GM13977 (cell line): ENCODE measurements at regions not wholly inside any gene's neighbourhood (a gene's known extent, or its start where the extent isn't known, plus 50 kb on each side); places are given as distances from the start of the nearest gene placed in this dataset.

ENCODE experiments used
- DNase-seq: peaks from one replicate; pipeline ENCODE4 v3.0.0; 2012; ENCODE audit warnings: low spot score
- CTCF ChIP-seq: IDR thresholded peaks from 2 replicates; pipeline ENCODE4 v1.5.1; 2012; ENCODE audit warnings: mild to moderate bottlenecking, control low read depth; ENCODE audit not compliant: insufficient read depth; ENCODE audit errors: extremely low read depth, missing control alignments
- in situ Hi-C: fragments of 300-500 bp; cut with MboI; formaldehyde crosslinking; loops from one replicate; pipeline ENCODE4 v1.12.0; 2022; ENCODE audit warnings: low sequenced_read_pairs, low pct_unique_long_range_greater_than_20kb, mixed read lengths, inconsistent platforms; ENCODE audit not compliant: unreplicated experiment

DNA sequence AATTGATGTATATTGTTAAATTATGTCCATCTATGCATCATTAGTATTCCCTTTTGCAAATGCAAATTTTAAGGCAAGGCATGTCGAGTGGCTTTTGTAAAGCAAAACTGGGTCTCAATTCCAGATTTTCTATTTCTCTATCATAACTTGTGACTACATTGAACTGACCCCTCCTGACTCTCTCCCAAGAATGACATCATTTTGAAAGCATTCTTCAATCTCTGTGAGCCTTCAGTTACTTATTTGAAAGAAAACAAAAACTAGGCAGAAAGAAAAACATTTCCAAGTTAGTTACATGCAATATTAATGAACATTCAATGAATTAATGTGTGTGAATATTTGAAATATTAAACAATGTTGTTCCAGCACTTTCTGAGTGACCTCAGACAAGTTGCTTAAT, 314.3 kb upstream of the CLNK start:
- DNase-seq: no peak
- in situ Hi-C loops: no loop called here
- TF ChIP-seq CTCF: no peak

DNA sequence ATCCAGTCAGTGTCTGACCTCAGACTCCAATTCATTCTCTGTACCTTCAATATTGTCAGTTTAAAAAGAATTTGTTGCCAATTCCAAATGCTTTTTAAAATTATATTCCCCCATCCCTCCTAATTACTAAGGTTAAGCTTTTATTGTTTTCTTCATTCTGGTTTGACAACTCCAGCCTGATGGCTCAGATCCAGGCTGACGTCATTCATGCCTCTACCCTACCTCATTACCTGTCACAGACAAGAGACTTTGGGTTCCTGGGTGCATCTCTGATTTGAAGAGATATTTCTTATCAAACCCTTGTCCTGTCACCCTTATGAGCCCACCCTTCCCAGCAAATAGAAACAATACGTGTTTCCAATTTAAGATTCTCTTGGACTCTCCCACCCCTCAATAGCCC, 300.2 kb upstream of the CLNK start:
- DNase-seq: no peak
- TF ChIP-seq CTCF: no peak
- in situ Hi-C loops: no loop called here

DNA sequence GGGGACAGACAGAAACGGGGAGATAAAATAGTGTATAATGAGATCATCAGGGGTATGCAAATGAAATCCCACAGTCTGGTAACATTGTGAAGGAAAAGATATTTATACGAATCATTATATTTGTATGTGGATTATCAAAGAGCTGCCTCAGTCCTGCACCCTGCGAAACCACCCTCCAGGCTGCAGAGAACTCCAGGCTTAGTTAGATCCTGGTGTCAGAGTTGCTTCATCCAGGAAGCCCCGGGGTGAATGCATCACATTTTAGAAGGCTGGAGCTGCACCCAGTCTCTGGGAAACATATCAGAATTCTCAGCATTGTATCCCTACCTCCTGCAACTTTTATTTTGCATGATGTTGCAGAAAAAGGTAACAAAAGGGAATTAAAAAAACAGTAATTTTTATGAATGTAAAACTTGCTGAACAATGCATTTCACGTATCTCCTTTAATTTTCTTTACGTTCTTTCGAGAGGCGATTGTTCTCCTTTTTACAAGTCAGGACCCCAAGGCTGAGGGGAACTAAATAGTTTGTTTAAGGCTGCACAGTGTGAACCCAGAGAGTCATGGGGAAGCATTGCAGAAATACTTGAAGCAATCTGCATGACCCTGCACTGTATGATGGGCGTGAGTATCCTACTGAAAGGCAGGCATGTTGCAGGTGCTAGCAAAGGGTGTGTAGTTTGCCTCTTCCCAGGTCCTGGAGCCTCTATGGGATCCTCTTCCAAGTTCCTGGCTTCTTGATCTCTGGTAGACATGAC, 299.5 kb upstream of the CLNK start:
- no peak for TF ChIP-seq CTCF
- no peak for DNase-seq
- in situ Hi-C loops: no loop called here

DNA sequence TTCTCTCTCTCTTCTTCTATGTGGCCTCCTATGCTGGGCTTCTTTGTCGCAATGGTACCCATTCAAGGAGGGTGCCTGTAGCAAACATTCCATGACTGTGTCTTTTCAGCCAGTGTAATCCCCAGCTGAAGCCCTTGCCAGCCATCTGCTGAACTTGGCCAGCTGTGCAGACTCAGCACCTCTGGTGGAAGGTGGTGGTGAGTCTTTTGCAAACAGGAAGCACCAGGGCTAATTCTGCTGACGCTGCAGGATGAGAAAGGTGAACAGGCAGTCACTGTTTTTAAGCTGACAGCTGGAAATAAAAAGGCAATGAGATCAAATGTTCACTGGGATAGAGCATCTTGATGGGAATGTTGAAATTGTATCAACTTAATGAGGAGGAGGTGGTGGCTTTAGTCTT, 298.7 kb upstream of the CLNK start:
- no peak for TF ChIP-seq CTCF
- DNase-seq: no peak
- in situ Hi-C loops: no loop called here

DNA sequence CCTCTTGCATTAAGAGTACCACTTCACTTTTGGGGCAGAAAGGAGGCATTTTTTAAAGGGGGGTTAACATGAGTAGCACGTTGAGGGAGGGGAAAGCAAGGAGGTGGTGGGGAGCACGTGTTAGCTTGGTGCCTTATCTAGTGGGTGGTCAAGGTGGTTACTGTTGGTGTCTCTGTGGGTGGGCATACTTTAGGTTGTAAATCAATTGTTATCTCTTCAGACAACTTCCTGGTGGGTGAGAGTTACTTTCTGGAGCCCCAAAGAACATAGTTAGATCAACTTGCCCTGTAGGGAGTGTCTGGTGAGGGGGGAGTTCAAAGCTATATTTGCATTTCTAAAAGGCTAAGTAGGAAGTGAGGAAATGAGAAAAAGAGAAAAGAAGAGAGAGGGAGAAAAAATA, 297.7 kb upstream of the CLNK start:
- no peak for TF ChIP-seq CTCF
- in situ Hi-C loops: no loop called here
- no peak for DNase-seq

DNA sequence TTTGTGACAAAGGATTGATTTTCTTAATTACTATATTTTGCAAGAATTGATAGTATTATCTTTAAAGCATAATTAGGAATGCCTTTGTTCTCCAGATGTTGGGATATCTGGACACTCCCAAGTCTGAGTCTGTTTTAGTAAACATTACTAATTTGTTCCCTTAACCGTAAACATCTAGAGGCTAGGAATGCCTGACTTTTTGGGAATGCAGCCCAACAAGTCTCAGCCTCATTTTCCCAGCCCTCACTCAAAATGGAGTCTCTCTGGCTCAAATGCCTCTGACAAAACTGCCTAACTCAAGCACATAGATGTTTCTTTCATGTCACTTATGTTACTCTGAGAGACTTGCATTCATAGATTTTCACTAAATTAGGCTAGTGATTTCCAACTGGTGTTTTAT, 297.0 kb upstream of the CLNK start:
- DNase-seq: no peak
- in situ Hi-C loops: no loop called here

More for the DNA sequence above, 297.0 kb upstream of the CLNK start:
- no peak for TF ChIP-seq CTCF
